Colonic mucosa (tissue), 4 donors: ENCODE measurements at regions not wholly inside any gene's neighbourhood (a gene's known extent, or its start where the extent isn't known, plus 50 kb on each side); places are given as distances from the start of the nearest gene placed in this dataset.

Experiments
- DNase-seq: peaks from one replicate; pipeline ENCODE4 v3.0.0-alpha.2; 2020
- H3K27ac ChIP-seq: fragments of 200-600 bp; one replicate; pipeline ENCODE4 v1.8.0; 2021
- H3K27me3 ChIP-seq: fragments of 200-600 bp; one replicate; pipeline ENCODE4 v1.8.0; 2021
- H3K36me3 ChIP-seq: fragments of 200-600 bp; one replicate; pipeline ENCODE4 v1.8.0; 2021
- H3K4me1 ChIP-seq: fragments of 200-600 bp; one replicate; pipeline ENCODE4 v1.8.0; 2021; ENCODE audit warnings: mild to moderate bottlenecking
- H3K4me3 ChIP-seq: fragments of 200-600 bp; one replicate; pipeline ENCODE4 v1.8.0; 2021
- H3K9ac ChIP-seq, 2 donors: one replicate each; pipeline ENCODE4 v1.7.0; 2013; ENCODE audit warnings: control low read depth in 2 of 2, low read depth in 2 of 2, low read length in 2 of 2
- H3K9me3 ChIP-seq: fragments of 200-600 bp; one replicate; pipeline ENCODE4 v1.8.0; 2021
- intact Hi-C: fragments of 100-400 bp; cut with DNase I; formaldehyde crosslinking; loops from one replicate; pipeline ENCODE4 v1.14.1; 2022
- TF ChIP-seq, protein P1 (sequence below): fragments of 200-600 bp; IDR thresholded peaks from one replicate; pipeline ENCODE4 v1.8.0; 2022; ENCODE audit warnings: antibody characterized with exemption, mild to moderate bottlenecking
- donor health status: healthy.
- donor health status: DM: no; HTN: no; CAD: no.
- donor health status: DM: no; HTN: no; CAD: no.

DNA sequence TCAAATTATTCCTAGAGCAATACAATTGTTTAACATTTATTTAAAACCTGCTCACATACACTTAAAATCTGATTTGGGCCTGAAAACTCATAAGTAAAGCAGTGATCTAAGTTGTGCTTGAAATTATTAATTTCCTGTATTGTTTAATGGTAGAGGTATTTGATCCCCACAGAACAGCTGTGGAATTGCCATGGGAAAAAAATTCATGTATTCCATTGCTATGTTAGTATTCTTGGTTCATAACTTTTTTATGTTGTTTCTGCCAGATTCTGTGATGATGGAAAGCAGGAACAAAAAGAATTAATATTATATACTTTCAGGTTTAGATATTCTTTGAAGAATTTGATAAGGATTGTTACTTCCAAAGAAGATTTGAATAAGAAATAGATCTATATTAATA lies 831.5 kb upstream of the NR2F2 start:
- no peak for DNase-seq
- Histone ChIP-seq H3K4me3 (no peak overlapping the region), H3K9me3 (no peaks in the 10 kb centered on the region), H3K36me3 (no peaks in the 10 kb centered on the region), H3K9ac (no peak overlapping the region), H3K27me3 (no peaks in the 10 kb centered on the region), H3K4me1 (no peaks in the 10 kb centered on the region), H3K27ac (no peak overlapping the region)
- intact Hi-C loops = no loop called here
- TF ChIP-seq, protein P1, sequence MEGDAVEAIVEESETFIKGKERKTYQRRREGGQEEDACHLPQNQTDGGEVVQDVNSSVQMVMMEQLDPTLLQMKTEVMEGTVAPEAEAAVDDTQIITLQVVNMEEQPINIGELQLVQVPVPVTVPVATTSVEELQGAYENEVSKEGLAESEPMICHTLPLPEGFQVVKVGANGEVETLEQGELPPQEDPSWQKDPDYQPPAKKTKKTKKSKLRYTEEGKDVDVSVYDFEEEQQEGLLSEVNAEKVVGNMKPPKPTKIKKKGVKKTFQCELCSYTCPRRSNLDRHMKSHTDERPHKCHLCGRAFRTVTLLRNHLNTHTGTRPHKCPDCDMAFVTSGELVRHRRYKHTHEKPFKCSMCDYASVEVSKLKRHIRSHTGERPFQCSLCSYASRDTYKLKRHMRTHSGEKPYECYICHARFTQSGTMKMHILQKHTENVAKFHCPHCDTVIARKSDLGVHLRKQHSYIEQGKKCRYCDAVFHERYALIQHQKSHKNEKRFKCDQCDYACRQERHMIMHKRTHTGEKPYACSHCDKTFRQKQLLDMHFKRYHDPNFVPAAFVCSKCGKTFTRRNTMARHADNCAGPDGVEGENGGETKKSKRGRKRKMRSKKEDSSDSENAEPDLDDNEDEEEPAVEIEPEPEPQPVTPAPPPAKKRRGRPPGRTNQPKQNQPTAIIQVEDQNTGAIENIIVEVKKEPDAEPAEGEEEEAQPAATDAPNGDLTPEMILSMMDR = no peak

DNA sequence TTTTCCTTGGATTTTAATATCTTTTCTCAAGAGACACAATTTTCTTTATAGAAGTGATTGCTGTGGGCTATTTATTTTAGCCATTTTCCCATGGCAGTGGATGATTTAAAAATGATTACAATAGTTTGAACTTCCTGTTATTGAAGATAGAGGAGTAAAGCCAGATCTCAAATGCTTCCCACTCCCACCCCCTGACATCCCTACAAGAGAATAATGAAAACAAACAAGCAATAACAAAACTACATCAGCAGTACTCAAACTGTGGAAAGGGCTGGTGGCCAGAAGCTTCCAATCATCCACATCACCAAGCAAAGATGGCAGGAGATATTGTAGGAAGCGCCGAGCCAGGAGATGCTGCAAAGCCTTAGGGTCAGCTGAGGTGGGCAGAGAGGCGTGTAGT lies 831.1 kb upstream of the NR2F2 start:
- no peak for DNase-seq
- no peak overlapping the region for H3K27ac ChIP-seq
- TF ChIP-seq, protein P1 = no peak
- intact Hi-C loops = no loop called here
- no peaks in the 10 kb centered on the region for H3K4me1 ChIP-seq
- no peaks in the 10 kb centered on the region for H3K9me3 ChIP-seq
- no peak overlapping the region for H3K4me3 ChIP-seq
- H3K9ac ChIP-seq = no peak overlapping the region
- H3K36me3 ChIP-seq = no peaks in the 10 kb centered on the region
- H3K27me3 ChIP-seq = no peaks in the 10 kb centered on the region

DNA sequence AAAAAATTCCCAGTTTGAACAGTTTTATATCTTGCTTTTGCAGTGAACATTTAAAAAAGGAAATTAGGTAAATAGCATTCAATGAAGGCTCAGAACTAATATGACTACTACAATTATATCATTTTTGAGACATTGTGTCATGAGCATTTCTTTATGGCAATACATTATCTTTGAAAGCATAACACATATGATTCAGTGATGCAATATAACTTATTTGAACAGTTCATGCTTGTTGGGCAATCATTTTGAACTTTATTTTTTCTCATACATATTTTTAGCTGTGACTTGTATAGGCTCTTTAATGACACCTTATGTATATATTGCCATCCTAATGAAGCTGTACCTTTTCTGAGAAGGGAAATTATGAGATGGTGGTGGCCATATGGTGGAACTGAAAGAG lies 828.6 kb upstream of the NR2F2 start:
- intact Hi-C loops = no loop called here
- no peak for DNase-seq
- TF ChIP-seq, protein P1 = no peak
- Histone ChIP-seq H3K9ac (no peak overlapping the region), H3K4me3 (no peak overlapping the region), H3K36me3 (no peaks in the 10 kb centered on the region), H3K9me3 (no peaks in the 10 kb centered on the region), H3K27me3 (no peaks in the 10 kb centered on the region), H3K27ac (no peak overlapping the region), H3K4me1 (no peaks in the 10 kb centered on the region)

DNA sequence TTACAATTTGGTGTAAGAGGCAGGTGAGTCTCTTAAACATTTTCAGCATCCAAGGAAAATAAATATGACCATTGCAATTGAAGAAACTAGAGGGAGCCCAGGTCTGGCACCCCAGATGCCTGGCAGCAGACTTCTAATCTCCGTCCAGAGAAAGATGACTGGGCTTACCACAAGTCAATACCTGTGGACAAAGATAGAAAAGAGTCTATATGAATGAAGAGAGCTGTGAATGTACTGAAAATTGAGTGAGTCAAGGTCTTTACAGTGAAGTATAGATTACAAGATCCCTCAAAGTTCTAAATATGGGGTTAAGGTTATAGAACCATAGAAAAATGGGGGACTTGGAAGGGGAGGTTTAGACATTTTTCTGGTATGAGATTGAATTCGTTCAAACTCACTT lies 827.4 kb upstream of the NR2F2 start:
- Histone ChIP-seq H3K4me1 (no peaks in the 10 kb centered on the region), H3K4me3 (no peak overlapping the region), H3K27ac (no peak overlapping the region), H3K9ac (no peak overlapping the region), H3K9me3 (no peaks in the 10 kb centered on the region), H3K27me3 (no peaks in the 10 kb centered on the region), H3K36me3 (no peaks in the 10 kb centered on the region)
- no peak for DNase-seq
- intact Hi-C loops = no loop called here
- TF ChIP-seq, protein P1 = no peak

DNA sequence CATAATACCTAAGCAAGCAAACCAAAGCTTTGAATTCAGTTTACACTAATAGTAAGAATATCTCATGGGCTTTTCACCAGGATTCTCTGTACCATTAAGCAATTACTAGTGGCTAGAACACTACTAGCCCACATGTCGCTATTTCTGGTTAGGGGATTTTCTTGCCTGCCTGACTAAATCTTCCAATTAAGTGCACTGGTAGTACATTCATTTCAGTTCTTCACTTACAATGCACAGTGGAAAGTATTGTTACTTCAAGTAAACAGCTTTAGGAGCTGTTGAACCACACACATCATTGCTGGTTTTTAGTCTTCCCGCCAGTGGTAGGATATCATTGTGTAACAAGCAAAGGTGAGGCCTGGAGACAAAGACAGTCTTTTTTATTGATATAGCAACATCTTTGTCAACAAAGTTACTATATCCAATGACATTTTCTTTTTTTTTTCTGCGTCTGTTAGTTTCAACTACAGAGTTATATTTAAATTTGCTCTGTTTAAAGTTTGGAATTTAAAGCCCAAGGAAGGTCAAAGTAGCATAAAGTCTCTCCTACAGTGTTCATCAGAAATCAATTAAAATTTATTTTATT lies 826.8 kb upstream of the NR2F2 start:
- no peak overlapping the region for H3K9ac ChIP-seq
- H3K27ac ChIP-seq = no peak overlapping the region
- H3K36me3 ChIP-seq = no peaks in the 10 kb centered on the region
- no peak for DNase-seq
- intact Hi-C loops = no loop called here
- TF ChIP-seq, protein P1 = no peak
- no peaks in the 10 kb centered on the region for H3K4me1 ChIP-seq
- H3K4me3 ChIP-seq = no peak overlapping the region
- H3K9me3 ChIP-seq = no peaks in the 10 kb centered on the region
- no peaks in the 10 kb centered on the region for H3K27me3 ChIP-seq
